GM23248 (cell line): ENCODE measurements at regions not wholly inside any gene's neighbourhood (a gene's known extent, or its start where the extent isn't known, plus 50 kb on each side); places are given as distances from the start of the nearest gene placed in this dataset.

Experiments
- EZH2 ChIP-seq: fragments of 200-600 bp; sonication (generic); IDR thresholded peaks from 2 replicates; pipeline ENCODE4 v1.6.1; 2018; ENCODE audit warnings: antibody characterized with exemption, mild to moderate bottlenecking; ENCODE audit not compliant: insufficient read depth, poor library complexity, severe bottlenecking
- EZH2phosphoT487 ChIP-seq: fragments of 200-600 bp; sonication (generic); IDR thresholded peaks from 2 replicates; pipeline ENCODE4 v1.6.1; 2018; ENCODE audit warnings: antibody characterized with exemption, moderate library complexity, mild to moderate bottlenecking, low read depth; ENCODE audit not compliant: insufficient read depth

- no peak for TF ChIP-seq EZH2
- no peak for TF ChIP-seq EZH2phosphoT487
Measured at GRCh38 chr2:234673961-234674759, 177.3 kb upstream of the ARL4C start.
